Left ventricle myocardium inferior (tissue), 1 donor: ENCODE measurements at regions not wholly inside any gene's neighbourhood (a gene's known extent, or its start where the extent isn't known, plus 50 kb on each side); places are given as distances from the start of the nearest gene placed in this dataset.

Experiments used
- DNase-seq: peaks from one replicate; pipeline ENCODE4 v3.0.0-alpha.2; 2020
- H3K27ac ChIP-seq: fragments of 200-600 bp; replicated peaks from 2 replicates; pipeline ENCODE4 v1.8.0; 2021
- H3K27me3 ChIP-seq: fragments of 200-600 bp; 2 replicates; pipeline ENCODE4 v1.8.0; 2021; ENCODE audit warnings: low read depth
- H3K36me3 ChIP-seq: fragments of 200-600 bp; 2 replicates; pipeline ENCODE4 v1.8.0; 2021
- H3K4me1 ChIP-seq: fragments of 200-600 bp; 2 replicates; pipeline ENCODE4 v1.8.0; 2021
- H3K4me3 ChIP-seq: fragments of 200-600 bp; 2 replicates; pipeline ENCODE4 v1.8.0; 2021; ENCODE audit warnings: mild to moderate bottlenecking, moderate library complexity
- H3K9me3 ChIP-seq: fragments of 200-600 bp; replicated peaks from 2 replicates; pipeline ENCODE4 v1.8.0; 2021
- CTCF ChIP-seq: fragments of 200-600 bp; IDR thresholded peaks from 2 replicates; pipeline ENCODE4 v1.8.0; 2021; ENCODE audit warnings: antibody characterized with exemption, mild to moderate bottlenecking, borderline replicate concordance
- intact Hi-C: fragments of 100-400 bp; cut with micrococcal nuclease; formaldehyde crosslinking; loops from one replicate; pipeline ENCODE4 v1.11.0; 2022
- donor health status: DM: no; HTN: yes; CAD: no; lungs with severe emphysema.

- Histone ChIP-seq H3K4me1 (peaks cover 3% of the 10 kb centered on the region), H3K27ac (no peak overlapping the region), H3K27me3 (peaks cover 2% of the 10 kb centered on the region), H3K4me3 (no peak overlapping the region), H3K36me3 (no peaks in the 10 kb centered on the region), H3K9me3 (no peaks in the 10 kb centered on the region)
- intact Hi-C loops: no loop called here
- no peak for TF ChIP-seq CTCF
- DNase-seq: peak; percentile 70
Measured at GRCh38 chr5:164345173-164345849, 839.9 kb downstream of the MAT2B start.

DNA sequence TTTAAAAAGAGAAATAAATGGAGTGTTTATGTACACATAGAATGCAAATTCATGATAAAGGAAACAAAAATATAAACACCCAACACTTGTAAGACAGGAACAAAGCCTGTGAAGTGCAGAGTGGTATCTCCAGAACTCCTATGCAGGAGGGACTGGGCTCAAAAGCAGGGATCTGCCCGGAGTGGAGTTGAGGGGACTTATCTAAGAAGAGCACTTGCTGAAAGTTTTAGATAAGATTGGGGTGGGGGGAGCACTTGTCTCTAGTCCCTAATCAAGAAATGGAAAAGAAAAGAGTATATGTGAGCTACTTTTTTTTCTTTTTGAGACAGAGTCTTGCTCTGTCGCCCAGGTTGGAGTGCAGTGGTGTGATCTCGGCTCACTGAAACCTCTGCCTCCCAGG is 840.4 kb downstream of the MAT2B start:
- DNase-seq: no peak
- no peak for TF ChIP-seq CTCF
- Histone ChIP-seq H3K27me3 (peaks cover 5% of the 10 kb centered on the region), H3K4me1 (peaks cover 3% of the 10 kb centered on the region), H3K4me3 (no peak overlapping the region), H3K9me3 (no peaks in the 10 kb centered on the region), H3K27ac (no peak overlapping the region), H3K36me3 (no peaks in the 10 kb centered on the region)
- intact Hi-C loops: no loop called here

DNA sequence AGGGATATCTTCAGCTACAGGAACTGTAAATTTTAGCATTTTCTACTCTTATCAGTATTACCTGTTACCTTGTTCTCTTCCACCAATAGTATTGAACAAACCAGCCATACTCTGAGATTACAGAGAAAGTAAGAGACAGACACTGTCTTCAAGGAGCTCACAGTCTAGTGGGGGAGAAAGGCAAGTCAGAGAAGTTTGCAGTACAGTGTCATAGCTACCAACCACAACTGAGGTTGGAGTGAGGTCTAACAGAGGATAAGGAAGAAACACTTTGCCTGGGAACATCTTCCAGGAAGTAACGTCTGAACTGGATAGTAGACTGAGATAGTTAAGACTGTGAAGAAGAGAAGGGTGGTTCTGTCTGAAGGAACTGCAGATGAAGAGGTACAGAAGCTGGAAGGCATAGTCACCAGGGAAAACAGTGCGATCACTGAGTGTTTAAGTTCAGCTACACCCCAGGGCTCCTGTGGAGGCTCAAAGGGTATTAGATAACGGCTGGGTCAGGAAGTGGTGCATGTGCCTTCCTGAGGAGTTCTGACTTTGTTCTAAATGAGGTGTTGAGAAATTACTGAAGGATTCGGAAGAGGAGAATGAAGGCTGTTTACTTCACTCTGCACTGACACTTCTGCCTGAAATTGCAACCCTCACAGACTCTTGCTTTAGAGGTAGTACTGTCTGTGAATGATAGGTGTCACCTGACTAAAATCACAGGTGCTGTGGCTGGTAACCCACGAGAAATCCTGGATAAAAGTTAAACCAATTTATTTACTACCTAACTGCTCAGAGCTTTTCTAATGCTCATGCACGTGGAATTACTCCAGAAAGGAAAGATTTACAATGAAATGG is 841.6 kb downstream of the MAT2B start:
- H3K4me1 ChIP-seq: peaks cover 3% of the 10 kb centered on the region
- H3K27ac ChIP-seq: no peak overlapping the region
- H3K27me3 ChIP-seq: peaks cover 5% of the 10 kb centered on the region
- no peak for DNase-seq
- H3K36me3 ChIP-seq: no peaks in the 10 kb centered on the region
- H3K4me3 ChIP-seq: no peak overlapping the region
- no peak for TF ChIP-seq CTCF
- no peaks in the 10 kb centered on the region for H3K9me3 ChIP-seq
- intact Hi-C loops: no loop called here

GRCh38 chr5:164350236-164350635 is 844.8 kb downstream of the MAT2B start:
- Histone ChIP-seq H3K9me3 (no peaks in the 10 kb centered on the region), H3K4me1 (peaks cover 3% of the 10 kb centered on the region), H3K27ac (no peak overlapping the region), H3K27me3 (peaks cover 5% of the 10 kb centered on the region), H3K36me3 (no peaks in the 10 kb centered on the region), H3K4me3 (no peak overlapping the region)
- intact Hi-C loops: no loop called here
- TF ChIP-seq CTCF: no peak
- DNase-seq: no peak

DNA sequence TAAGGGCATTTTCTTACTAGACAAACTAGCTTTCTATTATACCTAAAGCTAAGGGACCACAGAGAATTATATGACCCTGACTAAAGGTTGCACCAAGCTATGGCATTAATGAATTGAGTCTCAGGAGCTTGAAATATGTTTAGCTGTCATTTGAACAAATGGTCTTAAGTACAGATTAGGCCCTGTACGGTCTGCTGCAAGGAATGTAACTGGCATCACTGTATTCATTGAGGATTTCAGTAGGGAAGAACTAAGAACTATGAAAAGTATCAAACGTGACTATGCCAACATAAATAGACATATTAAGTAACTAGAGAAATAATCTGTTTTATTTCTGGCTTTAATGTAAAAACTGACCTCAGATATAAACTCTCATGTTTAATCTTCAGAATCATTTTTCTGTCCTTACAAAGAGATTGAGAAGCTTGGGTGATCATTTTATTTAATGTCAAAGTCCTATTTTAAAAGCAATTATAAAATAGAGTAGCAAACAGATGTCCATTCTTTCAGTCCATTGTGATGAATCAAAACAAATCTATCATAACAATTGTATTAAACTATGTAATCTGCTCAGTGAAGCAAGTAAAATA is 845.9 kb downstream of the MAT2B start:
- H3K4me3 ChIP-seq: no peak overlapping the region
- no peak overlapping the region for H3K27ac ChIP-seq
- peaks cover 5% of the 10 kb centered on the region for H3K27me3 ChIP-seq
- H3K36me3 ChIP-seq: no peaks in the 10 kb centered on the region
- no peaks in the 10 kb centered on the region for H3K9me3 ChIP-seq
- intact Hi-C loops: no loop called here
- DNase-seq: no peak
- H3K4me1 ChIP-seq: no peaks in the 10 kb centered on the region
- no peak for TF ChIP-seq CTCF
